ENCODE measurements at regions not wholly inside any gene's neighbourhood (a gene's known extent, or its start where the extent isn't known, plus 50 kb on each side); places are given as distances from the start of the nearest gene placed in this dataset.

GRCh38 chr1:55833529-55834091, 618.4 kb upstream of the USP24 start:
- TF ChIP-seq CTCF (IDR thresholded peaks at IDR 0.05) (no peak), POLR2A (IDR thresholded peaks at IDR 0.05; ENCODE audit: low read length) (no peak)
